Fibroblast of the aortic adventitia (primary cell): ENCODE measurements at regions not wholly inside any gene's neighbourhood (a gene's known extent, or its start where the extent isn't known, plus 50 kb on each side); places are given as distances from the start of the nearest gene placed in this dataset.

Experiments used
- DNase-seq: peaks from one replicate; pipeline ENCODE4 v3.0.0-alpha.2; 2010; ENCODE audit warnings: low read depth
- H3K4me3 ChIP-seq: 2 replicates; pipeline ENCODE4 v1.5.1; 2011; ENCODE audit warnings: low read depth, mild to moderate bottlenecking, control low read depth, low read length, moderate library complexity
- CTCF ChIP-seq: IDR thresholded peaks from 2 replicates; pipeline ENCODE4 v1.5.1; 2011; ENCODE audit warnings: mild to moderate bottlenecking, low read length, control low read depth, inconsistent platforms; ENCODE audit not compliant: insufficient read depth

- TF ChIP-seq CTCF = no peak
- H3K4me3 ChIP-seq = no peak overlapping the region
- no peak for DNase-seq
These were observed 493.7 kb downstream of the ENC1 start for GRCh38 chr5:74146796-74147195.

- no peak overlapping the region for H3K4me3 ChIP-seq
- no peak for TF ChIP-seq CTCF
- DNase-seq = no peak
These were observed 494.6 kb downstream of the ENC1 start for GRCh38 chr5:74145951-74146350.

DNA sequence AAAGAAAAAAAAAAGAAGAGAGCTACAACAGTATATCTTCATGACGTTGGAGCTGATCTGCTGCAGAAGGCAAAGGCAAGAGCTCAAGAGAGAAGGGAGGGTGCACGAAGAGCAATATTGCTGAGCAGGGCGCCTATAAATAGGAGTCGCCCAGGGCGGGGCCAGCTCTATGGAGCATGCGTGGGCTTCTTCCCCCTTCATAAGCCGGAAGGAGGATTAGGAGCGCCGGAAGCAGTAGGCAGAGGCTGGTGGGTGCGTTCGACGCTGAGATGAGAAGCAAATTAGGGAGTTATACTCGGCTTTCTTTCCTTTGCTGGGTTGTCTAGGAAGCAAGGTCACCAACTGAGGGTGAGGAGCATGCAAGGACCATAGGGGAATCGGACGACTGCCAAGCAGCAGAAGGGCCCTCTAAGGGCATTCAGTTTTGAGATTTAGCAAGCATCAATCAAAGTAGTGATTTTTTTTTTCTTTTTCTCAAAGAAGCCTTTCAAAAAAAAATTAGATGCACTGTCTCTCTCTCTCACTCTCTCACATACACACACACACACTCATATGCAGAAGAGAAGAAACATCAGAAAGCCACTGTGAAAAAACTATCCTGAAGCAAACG lies 496.7 kb downstream of the ENC1 start:
- DNase-seq = no peak
- TF ChIP-seq CTCF = no peak
- H3K4me3 ChIP-seq = no peak overlapping the region

DNA sequence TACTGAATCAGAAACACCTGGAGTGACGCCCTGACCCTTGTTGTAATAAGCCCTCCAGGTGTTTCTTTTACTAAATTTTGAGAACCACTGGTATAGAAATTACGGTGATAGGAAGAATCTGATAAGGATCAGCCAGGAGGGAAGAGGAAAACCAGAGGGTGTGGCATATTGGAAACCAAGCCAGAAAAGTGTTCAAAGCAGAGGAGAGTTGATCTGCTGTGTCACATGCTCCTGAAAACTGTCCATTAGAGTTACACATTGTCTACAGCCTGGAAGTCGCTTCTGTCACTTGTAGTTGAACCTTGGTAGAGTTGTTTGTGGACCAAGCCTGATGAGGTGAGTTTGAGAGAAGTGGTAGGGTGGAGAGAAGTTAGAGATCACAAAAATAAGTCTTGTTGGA lies 497.4 kb downstream of the ENC1 start:
- no peak for DNase-seq
- H3K4me3 ChIP-seq = no peak overlapping the region
- no peak for TF ChIP-seq CTCF

- no peak for TF ChIP-seq CTCF
- DNase-seq = peak; percentile 74
- no peak overlapping the region for H3K4me3 ChIP-seq
These were observed 499.5 kb downstream of the ENC1 start for GRCh38 chr5:74141053-74141452.

GRCh38 chr5:74140409-74140808 lies 500.1 kb downstream of the ENC1 start:
- no peak overlapping the region for H3K4me3 ChIP-seq
- DNase-seq = peak; percentile 15
- TF ChIP-seq CTCF = no peak

GRCh38 chr5:74139589-74139988 lies 500.9 kb downstream of the ENC1 start:
- DNase-seq = no peak
- TF ChIP-seq CTCF = no peak
- no peak overlapping the region for H3K4me3 ChIP-seq
